ENCODE measurements at regions not wholly inside any gene's neighbourhood (a gene's known extent, or its start where the extent isn't known, plus 50 kb on each side); places are given as distances from the start of the nearest gene placed in this dataset.
A peak's percentile ranks its signal among the peaks of the same experiment; 100 is the strongest.
"Not testable (repeated sequence)": the region's sequence is repeated elsewhere in the genome, so short reads cannot be mapped to it uniquely, and the experiment has no call there.

GRCh38 chr12:105855361-105856047, 283.2 kb downstream of the NUAK1 start:
- DNase-seq = no peak

GRCh38 chr12:105856048-105856405, 282.7 kb downstream of the NUAK1 start:
- DNase-seq = no peak

- DNase-seq = no peak
Measured at GRCh38 chr12:105858981-105859710, 279.6 kb downstream of the NUAK1 start.

GRCh38 chr12:105860561-105861207, 278.1 kb downstream of the NUAK1 start:
- peak; percentile 93 to 99 for DNase-seq

GRCh38 chr12:105861227-105861626, 277.5 kb downstream of the NUAK1 start:
- DNase-seq = peak; percentile 36 to 84

GRCh38 chr12:105862163-105862821, 276.5 kb downstream of the NUAK1 start:
- no peak for DNase-seq

GRCh38 chr12:105864316-105864715, 274.4 kb downstream of the NUAK1 start:
- DNase-seq = no peak

GRCh38 chr12:105864901-105865300, 273.9 kb downstream of the NUAK1 start:
- DNase-seq = no peak

GRCh38 chr12:105865886-105866285, 272.9 kb downstream of the NUAK1 start:
- DNase-seq = no peak

GRCh38 chr12:105874121-105874520, 264.6 kb downstream of the NUAK1 start:
- no peak for DNase-seq

- DNase-seq = no peak
Measured at GRCh38 chr12:105876396-105876927, 262.3 kb downstream of the NUAK1 start.

GRCh38 chr12:105878964-105879363, 259.8 kb downstream of the NUAK1 start:
- DNase-seq = no peak

- DNase-seq = no peak
Measured at GRCh38 chr12:105880824-105881388, 257.8 kb downstream of the NUAK1 start.

- DNase-seq = no peak
Measured at GRCh38 chr12:105882404-105882803, 256.4 kb downstream of the NUAK1 start.

- DNase-seq = no peak
Measured at GRCh38 chr12:105887131-105887530, 251.6 kb downstream of the NUAK1 start.

GRCh38 chr12:105888696-105889095, 250.1 kb downstream of the NUAK1 start:
- no peak for DNase-seq

GRCh38 chr12:105892362-105892910, 246.3 kb downstream of the NUAK1 start:
- no peak for DNase-seq

- DNase-seq = not testable (repeated sequence)
Measured at GRCh38 chr12:105895197-105895832, 243.4 kb downstream of the NUAK1 start.

GRCh38 chr12:105897311-105897725, 241.4 kb downstream of the NUAK1 start:
- no peak for DNase-seq

- not testable (repeated sequence) for DNase-seq
Measured at GRCh38 chr12:105898271-105898670, 240.5 kb downstream of the NUAK1 start.

GRCh38 chr12:105899589-105899988, 239.2 kb downstream of the NUAK1 start:
- no peak for DNase-seq

GRCh38 chr12:105906561-105906960, 232.2 kb downstream of the NUAK1 start:
- DNase-seq = no peak

Data from NCI-H2081 (cell line).